ENCODE measurements at regions not wholly inside any gene's neighbourhood (a gene's known extent, or its start where the extent isn't known, plus 50 kb on each side); places are given as distances from the start of the nearest gene placed in this dataset.

- Histone ChIP-seq H3K4me3 (ENCODE audit: low read depth in 1 of 2, low read length in 1 of 2) (no peak overlapping the region), H3K27ac (no peak overlapping the region), H3K9me3 (no peaks in the 10 kb centered on the region), H3K36me3 (no peaks in the 10 kb centered on the region), H3K4me1 (ENCODE audit: control insufficient read depth in 1 of 2, insufficient read depth in 1 of 2, low read depth in 1 of 2, low read length in 1 of 2) (no peaks in the 10 kb centered on the region), H3K27me3 (no peaks in the 10 kb centered on the region)
- no peak for TF ChIP-seq CTCF (IDR thresholded peaks at IDR 0.05)
These were observed 249.9 kb upstream of the FLRT2 start for GRCh38 chr14:85280074-85280473.

GRCh38 chr14:85281921-85282320 lies 248.0 kb upstream of the FLRT2 start:
- no peaks in the 10 kb centered on the region for H3K9me3 ChIP-seq
- no peaks in the 10 kb centered on the region for H3K27me3 ChIP-seq
- no peak overlapping the region for H3K4me3 ChIP-seq (ENCODE audit: low read depth in 1 of 2, low read length in 1 of 2)
- no peaks in the 10 kb centered on the region for H3K4me1 ChIP-seq (ENCODE audit: control insufficient read depth in 1 of 2, insufficient read depth in 1 of 2, low read depth in 1 of 2, low read length in 1 of 2)
- H3K27ac ChIP-seq, result no peak overlapping the region
- TF ChIP-seq CTCF (IDR thresholded peaks at IDR 0.05), result no peak
- no peaks in the 10 kb centered on the region for H3K36me3 ChIP-seq

GRCh38 chr14:85288041-85288440 lies 241.9 kb upstream of the FLRT2 start:
- H3K27ac ChIP-seq, result no peak overlapping the region
- H3K27me3 ChIP-seq, result no peaks in the 10 kb centered on the region
- H3K4me3 ChIP-seq (ENCODE audit: low read depth in 1 of 2, low read length in 1 of 2), result no peak overlapping the region
- no peaks in the 10 kb centered on the region for H3K36me3 ChIP-seq
- H3K9me3 ChIP-seq, result no peaks in the 10 kb centered on the region
- no peak for TF ChIP-seq CTCF (IDR thresholded peaks at IDR 0.05)
- H3K4me1 ChIP-seq (ENCODE audit: control insufficient read depth in 1 of 2, insufficient read depth in 1 of 2, low read depth in 1 of 2, low read length in 1 of 2), result peaks cover 0 to 4% of the 10 kb centered on the region in 2 experiments

- TF ChIP-seq CTCF (IDR thresholded peaks at IDR 0.05), result no peak
- peaks cover 17 to 31% of the 10 kb centered on the region in 2 experiments for H3K4me1 ChIP-seq (ENCODE audit: control insufficient read depth in 1 of 2, insufficient read depth in 1 of 2, low read depth in 1 of 2, low read length in 1 of 2)
These were observed 238.2 kb upstream of the FLRT2 start for GRCh38 chr14:85291731-85292130.

GRCh38 chr14:85293612-85294234 lies 236.2 kb upstream of the FLRT2 start:
- TF ChIP-seq CTCF (IDR thresholded peaks at IDR 0.05), result no peak
- Histone ChIP-seq H3K4me3 (ENCODE audit: low read depth in 1 of 2, low read length in 1 of 2) (no peak overlapping the region), H3K9me3 (no peaks in the 10 kb centered on the region), H3K36me3 (no peaks in the 10 kb centered on the region), H3K27me3 (no peaks in the 10 kb centered on the region), H3K4me1 (ENCODE audit: control insufficient read depth in 1 of 2, insufficient read depth in 1 of 2, low read depth in 1 of 2, low read length in 1 of 2) (peaks cover 21 to 37% of the 10 kb centered on the region in 2 experiments), H3K27ac (peak overlapping the region; percentile 64)

More at GRCh38 chr14:85291731-85292130, 238.2 kb upstream of the FLRT2 start:
- no peak overlapping the region for H3K27ac ChIP-seq
- no peaks in the 10 kb centered on the region for H3K9me3 ChIP-seq
- H3K27me3 ChIP-seq, result no peaks in the 10 kb centered on the region
- no peaks in the 10 kb centered on the region for H3K36me3 ChIP-seq
- H3K4me3 ChIP-seq (ENCODE audit: low read depth in 1 of 2, low read length in 1 of 2), result no peak overlapping the region
